Left cardiac atrium (tissue), 4 donors: ENCODE measurements at regions not wholly inside any gene's neighbourhood (a gene's known extent, or its start where the extent isn't known, plus 50 kb on each side); places are given as distances from the start of the nearest gene placed in this dataset.

Source experiments
- ATAC-seq, 2 donors: fragments of 200-7000 bp; cut with Tn5 transposase; one replicate each; pipeline ENCODE4 v1.9.1; 2020; ENCODE audit warnings: mild to moderate bottlenecking in 2 of 2, moderate library complexity in 2 of 2
- DNase-seq: peaks from one replicate; pipeline ENCODE4 v3.0.0-alpha.2; 2020
- intact Hi-C, 2 donors: fragments of 100-400 bp; cut with DNase I; formaldehyde crosslinking; loops; one replicate each; pipeline versions ENCODE4 v1.14.1 to v1.15.1; 2022 to 2023
- donor health status: DM: no; HTN: yes; CAD: no.
- donor health status: DM: no; HTN: yes; CAD: no; lungs with severe emphysema.
- donor health status: DM: yes; HTN: yes; CAD: no.
- donor health status: Dilated cardiomyopathy.

GRCh38 chr3:168511428-168512014 lies 415.8 kb upstream of the GOLIM4 start:
- no peak for ATAC-seq
- DNase-seq: no peak
- intact Hi-C loops: loop anchor here (2.0 to 10.0 kb wide), 4 partner anchors 103 to 336 kb away; no protein-coding TSS in a partner anchor

GRCh38 chr3:168506589-168506988 lies 410.9 kb upstream of the GOLIM4 start:
- intact Hi-C loops: no loop called here
- ATAC-seq: no peak

GRCh38 chr3:168501570-168501969 lies 405.8 kb upstream of the GOLIM4 start:
- intact Hi-C loops: no loop called here
- DNase-seq: no peak
- ATAC-seq: no peak

More at GRCh38 chr3:168506589-168506988, 410.9 kb upstream of the GOLIM4 start:
- DNase-seq: no peak

GRCh38 chr3:168498194-168498593 lies 402.5 kb upstream of the GOLIM4 start:
- no peak for ATAC-seq

GRCh38 chr3:168497741-168498140 lies 402.0 kb upstream of the GOLIM4 start:
- intact Hi-C loops: no loop called here
- DNase-seq (no peak), ATAC-seq (no peak)

More at GRCh38 chr3:168498194-168498593, 402.5 kb upstream of the GOLIM4 start:
- DNase-seq: no peak
- intact Hi-C loops: no loop called here

- ATAC-seq: no peak
- no peak for DNase-seq
- intact Hi-C loops: no loop called here
Observed at GRCh38 chr3:168497183-168497582, 401.5 kb upstream of the GOLIM4 start.

- DNase-seq (no peak), ATAC-seq (no peak)
- intact Hi-C loops: no loop called here
Observed at GRCh38 chr3:168495932-168496331, 400.2 kb upstream of the GOLIM4 start.

GRCh38 chr3:168495270-168495669 lies 399.5 kb upstream of the GOLIM4 start:
- intact Hi-C loops: no loop called here
- DNase-seq (no peak), ATAC-seq (no peak)

GRCh38 chr3:168493412-168494205 lies 397.9 kb upstream of the GOLIM4 start:
- DNase-seq (no peak), ATAC-seq (no peak)
- intact Hi-C loops: no loop called here

- intact Hi-C loops: no loop called here
- no peak for ATAC-seq
Observed at GRCh38 chr3:168490981-168491380, 395.3 kb upstream of the GOLIM4 start.

GRCh38 chr3:168489301-168489700 lies 393.6 kb upstream of the GOLIM4 start:
- intact Hi-C loops: no loop called here
- DNase-seq (no peak), ATAC-seq (no peak)

More at GRCh38 chr3:168490981-168491380, 395.3 kb upstream of the GOLIM4 start:
- no peak for DNase-seq

GRCh38 chr3:168485936-168486335 lies 390.2 kb upstream of the GOLIM4 start:
- intact Hi-C loops: no loop called here
- DNase-seq (no peak), ATAC-seq (no peak)

- ATAC-seq: no peak
- intact Hi-C loops: no loop called here
Observed at GRCh38 chr3:168476360-168476980, 380.7 kb upstream of the GOLIM4 start.

GRCh38 chr3:168475704-168476103 lies 380.0 kb upstream of the GOLIM4 start:
- no peak for ATAC-seq
- DNase-seq: no peak
- intact Hi-C loops: no loop called here

More at GRCh38 chr3:168476360-168476980, 380.7 kb upstream of the GOLIM4 start:
- no peak for DNase-seq

GRCh38 chr3:168473334-168473890 lies 377.7 kb upstream of the GOLIM4 start:
- DNase-seq (no peak), ATAC-seq (no peak)
- intact Hi-C loops: no loop called here

- no peak for ATAC-seq
- intact Hi-C loops: no loop called here
- no peak for DNase-seq
Observed at GRCh38 chr3:168472783-168473182, 377.1 kb upstream of the GOLIM4 start.

GRCh38 chr3:168470380-168470779 lies 374.7 kb upstream of the GOLIM4 start:
- intact Hi-C loops: no loop called here

GRCh38 chr3:168469436-168469835 lies 373.7 kb upstream of the GOLIM4 start:
- intact Hi-C loops: loop anchor here in 1 of 2 donors (5.0 kb wide), 1 partner anchor 257 kb away; no protein-coding TSS in a partner anchor
- no peak for ATAC-seq

More at GRCh38 chr3:168470380-168470779, 374.7 kb upstream of the GOLIM4 start:
- ATAC-seq (no peak), DNase-seq (no peak)

GRCh38 chr3:168467115-168467714 lies 371.5 kb upstream of the GOLIM4 start:
- intact Hi-C loops: loop anchor here (2.0 to 5.0 kb wide), 2 partner anchors 255 to 256 kb away; no protein-coding TSS in a partner anchor
- DNase-seq (no peak), ATAC-seq (peak; percentile 82 to 87)

More at GRCh38 chr3:168469436-168469835, 373.7 kb upstream of the GOLIM4 start:
- no peak for DNase-seq
